ENCODE measurements at regions not wholly inside any gene's neighbourhood (a gene's known extent, or its start where the extent isn't known, plus 50 kb on each side); places are given as distances from the start of the nearest gene placed in this dataset.

- TF ChIP-seq CTCF (IDR thresholded peaks at IDR 0.05) = no peak
- TF ChIP-seq POLR2A (IDR thresholded peaks at IDR 0.05) = no peak
These were observed 194.3 kb upstream of the TENM3 start for GRCh38 chr4:182048871-182049270.

Data from heart left ventricle (tissue), 13 donors.